Sigmoid colon (tissue), 4 donors: ENCODE measurements at regions not wholly inside any gene's neighbourhood (a gene's known extent, or its start where the extent isn't known, plus 50 kb on each side); places are given as distances from the start of the nearest gene placed in this dataset.

Experiments used
- CTCF ChIP-seq, 4 experiments: fragments of 450-650 bp in 3 of 4; fragments of 200-600 bp in 1 of 4; IDR thresholded peaks; one replicate each; pipeline ENCODE4 v1.5.1; 2016 to 2019; ENCODE audit warnings: antibody characterized with exemption in 4 of 4, mild to moderate bottlenecking in 3 of 4, moderate library complexity in 2 of 4
- EP300 ChIP-seq, 4 donors: sonication (generic); formaldehyde crosslinking; IDR thresholded peaks; one replicate each; pipeline ENCODE4 v1.6.1; 2017; ENCODE audit warnings: antibody characterized with exemption in 4 of 4
- POLR2A ChIP-seq, 2 donors: fragments of 450-650 bp; IDR thresholded peaks; one replicate each; pipeline ENCODE4 v1.6.1; 2016; ENCODE audit warnings: antibody characterized with exemption in 2 of 2, mild to moderate bottlenecking in 2 of 2, moderate library complexity in 2 of 2
- POLR2AphosphoS5 ChIP-seq, 4 donors: sonication (generic); formaldehyde crosslinking; IDR thresholded peaks; one replicate each; pipeline ENCODE4 v1.6.1; 2017; ENCODE audit warnings: antibody characterized with exemption in 4 of 4

- no peak for TF ChIP-seq CTCF (IDR thresholded peaks at IDR 0.05)
- TF ChIP-seq POLR2AphosphoS5 (IDR thresholded peaks at IDR 0.05), result no peak
- TF ChIP-seq POLR2A (IDR thresholded peaks at IDR 0.05), result no peak
- TF ChIP-seq EP300 (IDR thresholded peaks at IDR 0.05), result no peak
Observed at GRCh38 chr7:132697003-132697402, 120.7 kb upstream of the PLXNA4 start.
